Stimulated activated CD4-positive, alpha-beta T cell treated with anti-CD3 and anti-CD28 coated beads, TNF-alpha, amount 100 ng/mL, for 48 hours (primary cell): ENCODE measurements at regions not wholly inside any gene's neighbourhood (a gene's known extent, or its start where the extent isn't known, plus 50 kb on each side); places are given as distances from the start of the nearest gene placed in this dataset.

Source experiments
- DNase-seq, 3 donors: peaks; one replicate each; pipeline ENCODE4 v3.0.0-alpha.2; 2020; ENCODE audit warnings: low read depth in 3 of 3

GRCh38 chr16:51392521-51393187, 241.6 kb upstream of the SALL1 start:
- DNase-seq = no peak

GRCh38 chr16:51391798-51392511, 240.9 kb upstream of the SALL1 start:
- DNase-seq = no peak

DNA sequence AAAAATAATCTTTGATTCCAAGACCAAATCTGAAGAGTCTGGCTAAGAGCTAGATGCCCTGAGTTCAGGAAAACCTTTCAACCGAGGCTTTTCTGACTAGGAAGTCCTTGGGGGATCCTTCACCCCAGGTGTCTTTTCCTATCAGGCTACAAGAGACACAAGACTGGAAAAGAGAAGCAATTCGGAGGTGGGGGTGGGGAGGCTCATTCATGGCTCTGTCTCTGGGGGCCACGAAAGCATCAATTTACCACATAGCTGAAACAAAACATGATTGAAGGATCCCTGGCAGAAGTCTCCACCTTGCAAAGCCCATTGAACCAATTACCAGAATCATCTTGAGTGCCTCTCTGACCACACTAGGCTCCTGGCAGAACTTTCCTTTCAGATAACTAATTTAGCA, 239.8 kb upstream of the SALL1 start:
- DNase-seq = no peak

- no peak for DNase-seq
These were observed 238.8 kb upstream of the SALL1 start for GRCh38 chr16:51389881-51390280.

GRCh38 chr16:51388516-51388951, 237.5 kb upstream of the SALL1 start:
- no peak for DNase-seq

DNA sequence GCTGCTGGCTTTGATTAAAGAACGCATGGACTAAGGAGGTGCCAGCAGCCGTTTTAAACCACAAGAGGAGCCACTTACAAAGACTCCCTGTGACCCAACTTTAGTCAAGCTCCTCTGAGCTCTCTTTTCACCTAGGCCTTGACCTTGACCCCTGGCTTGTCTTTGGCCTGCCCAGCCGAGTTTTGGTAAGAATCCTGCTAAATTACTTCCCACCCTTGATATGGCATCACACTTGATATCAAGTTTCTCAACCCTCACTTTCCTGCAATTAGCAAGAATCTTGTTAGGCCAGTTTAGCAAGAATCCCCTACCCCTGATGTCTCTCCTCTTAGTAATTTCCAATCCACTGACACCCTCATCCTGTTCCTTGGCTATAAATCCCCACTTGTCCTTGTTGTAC, 232.8 kb upstream of the SALL1 start:
- DNase-seq = no peak

GRCh38 chr16:51382940-51383339, 231.9 kb upstream of the SALL1 start:
- no peak for DNase-seq

DNA sequence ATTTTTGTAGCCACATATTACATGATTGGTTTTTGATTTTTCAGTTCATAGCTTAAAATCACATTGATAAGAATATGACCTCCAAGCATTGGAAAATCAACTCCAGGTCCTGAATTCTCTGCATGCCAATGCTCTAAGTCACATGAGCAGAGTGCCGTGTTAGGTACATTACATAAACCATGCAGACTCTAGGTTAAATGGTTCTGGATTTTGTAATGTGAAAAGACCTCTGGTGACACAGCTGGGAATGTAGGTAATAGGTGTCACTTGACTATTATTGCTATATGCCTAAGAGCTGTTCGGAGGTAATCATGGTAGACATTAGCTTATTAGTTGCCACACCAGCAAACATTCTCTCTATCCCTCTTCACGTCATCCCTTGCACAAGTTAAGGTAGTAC, 231.1 kb upstream of the SALL1 start:
- no peak for DNase-seq

- DNase-seq = no peak
These were observed 225.0 kb upstream of the SALL1 start for GRCh38 chr16:51376080-51376479.

- no peak for DNase-seq
These were observed 223.7 kb upstream of the SALL1 start for GRCh38 chr16:51374790-51375189.

GRCh38 chr16:51374346-51374745, 223.3 kb upstream of the SALL1 start:
- no peak for DNase-seq

- DNase-seq = no peak
These were observed 214.6 kb upstream of the SALL1 start for GRCh38 chr16:51365715-51366114.

DNA sequence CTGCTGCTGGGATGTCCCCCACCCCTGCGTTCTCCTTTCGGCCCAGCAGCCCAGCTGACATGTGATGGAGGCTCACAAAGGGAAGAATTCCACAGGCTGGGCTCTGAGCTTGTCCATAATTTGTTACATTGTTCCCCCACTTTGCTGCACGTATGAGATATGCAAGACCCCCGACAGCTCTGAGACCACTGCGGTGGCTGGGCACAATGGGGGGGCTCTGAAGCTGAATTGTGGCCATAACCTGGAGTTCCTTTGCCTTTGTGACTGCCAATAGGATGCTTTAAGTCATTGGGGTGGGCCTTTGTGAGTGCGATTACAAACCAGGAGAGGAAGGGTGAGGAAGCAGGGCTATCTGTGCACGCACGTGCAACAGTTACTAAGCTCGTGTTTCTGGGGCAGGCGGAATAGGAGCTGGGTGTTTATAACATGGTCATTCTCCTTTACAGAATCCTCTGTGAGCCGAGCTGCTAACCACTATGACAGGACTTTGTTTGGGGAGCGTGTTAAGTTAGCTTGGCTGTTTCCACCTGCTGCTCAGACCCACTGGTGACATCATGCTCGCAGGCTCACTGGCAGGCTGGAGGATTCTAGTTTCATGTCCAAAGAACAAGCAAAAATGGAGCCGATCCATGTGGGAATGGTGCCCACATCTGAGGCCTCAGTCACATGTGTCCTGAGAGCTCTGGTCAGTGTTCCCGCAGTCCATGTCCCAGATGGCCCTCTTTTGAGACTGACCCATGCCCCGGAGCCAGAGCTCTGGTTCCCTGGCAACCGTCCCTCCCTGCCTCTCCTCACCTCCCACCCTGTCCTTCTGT, 208.3 kb upstream of the SALL1 start:
- DNase-seq = no peak

- no peak for DNase-seq
These were observed 206.8 kb upstream of the SALL1 start for GRCh38 chr16:51357839-51358238.

DNA sequence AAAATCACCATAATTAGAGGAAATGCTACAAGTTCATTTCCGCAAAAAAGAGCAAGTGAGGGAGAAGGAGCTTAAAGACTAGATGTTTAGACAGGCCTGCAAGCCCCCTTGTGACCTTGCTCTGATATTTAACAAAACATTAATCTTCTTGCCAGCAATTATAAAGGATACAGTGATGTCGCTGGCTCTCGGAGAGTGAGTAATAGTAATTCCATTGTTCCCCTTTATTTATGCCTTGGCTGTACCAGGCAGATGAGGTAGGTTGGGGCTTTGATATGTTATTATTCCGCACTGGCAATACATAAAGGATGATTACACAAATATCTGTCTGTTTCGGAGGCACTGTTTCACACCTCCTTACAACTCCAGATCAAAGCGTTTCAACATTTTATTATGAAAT, 204.8 kb upstream of the SALL1 start:
- no peak for DNase-seq

DNA sequence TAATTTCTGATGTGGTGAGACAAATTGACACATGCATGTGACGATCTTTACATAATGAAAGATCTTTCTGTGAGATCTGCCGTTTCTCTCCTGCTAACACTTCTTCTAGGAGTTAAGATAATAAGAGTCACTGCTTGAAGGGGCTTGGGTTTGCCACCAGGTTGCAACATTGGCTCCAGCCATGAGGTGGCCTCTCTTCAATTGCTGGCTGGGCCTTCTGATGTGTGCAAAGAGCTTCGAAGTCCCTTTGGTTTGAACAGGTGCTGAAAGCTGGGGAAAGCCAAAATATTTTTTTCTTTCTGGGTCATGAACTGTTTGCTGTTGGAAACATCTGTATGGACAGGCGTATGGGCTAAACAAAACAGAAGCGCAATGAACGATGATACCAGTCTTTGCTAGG, 204.1 kb upstream of the SALL1 start:
- no peak for DNase-seq

DNA sequence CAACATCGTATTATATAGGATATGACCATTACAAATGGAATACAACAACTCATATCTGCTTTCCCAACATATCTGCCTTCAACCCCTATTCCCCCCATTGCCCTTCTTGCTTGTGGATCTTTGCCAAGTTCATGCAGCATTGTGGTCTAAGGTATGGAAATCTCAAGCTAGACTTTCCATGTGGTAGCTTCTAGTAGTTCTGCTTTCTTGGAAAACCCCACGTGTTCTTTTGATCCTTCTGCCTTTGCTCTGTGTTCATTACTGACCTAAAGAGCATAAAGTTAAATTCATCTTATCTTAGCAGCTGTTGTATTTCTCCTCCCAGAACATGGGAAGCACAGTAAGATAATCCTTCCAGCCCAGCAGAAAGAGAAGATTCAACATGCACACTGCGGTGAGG, 202.0 kb upstream of the SALL1 start:
- DNase-seq = no peak

DNA sequence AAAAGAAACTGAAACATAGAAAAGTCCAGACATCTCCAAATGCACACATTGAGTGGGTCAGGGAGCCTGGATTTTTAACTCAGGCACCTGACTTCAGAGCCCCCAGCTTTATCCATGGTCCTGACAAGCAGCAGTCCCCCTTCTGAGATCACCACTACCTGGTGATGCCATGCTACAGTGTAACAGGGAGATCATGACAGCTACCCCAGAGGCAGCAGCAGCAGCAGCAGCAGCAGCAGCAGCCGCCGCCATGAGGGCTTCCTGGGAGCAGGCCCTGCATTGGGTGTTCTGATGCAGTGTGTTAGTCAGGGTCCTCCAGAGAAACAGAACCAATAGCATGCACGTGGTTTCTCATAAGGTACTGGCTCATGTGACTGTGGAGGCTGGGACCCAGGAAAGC, 198.6 kb upstream of the SALL1 start:
- no peak for DNase-seq

DNA sequence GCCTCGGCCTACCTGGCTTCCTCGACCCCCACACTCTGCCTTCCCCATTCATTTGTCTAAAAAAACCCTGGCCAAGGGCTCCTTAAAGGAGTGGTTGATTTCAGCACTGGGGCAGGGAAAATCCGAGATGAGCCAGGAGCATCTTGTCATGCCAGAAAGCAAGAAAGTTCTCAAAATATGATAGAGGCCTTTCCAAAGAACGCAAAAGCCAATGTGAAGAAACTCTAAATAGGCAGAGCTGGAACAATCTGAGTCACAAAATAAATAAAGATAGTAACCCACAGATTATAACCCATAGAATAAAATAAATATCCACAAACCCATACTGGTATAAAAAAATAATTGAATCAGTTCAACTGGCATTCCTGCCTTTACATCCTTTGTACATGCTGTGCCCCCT, 192.3 kb upstream of the SALL1 start:
- DNase-seq = no peak

DNA sequence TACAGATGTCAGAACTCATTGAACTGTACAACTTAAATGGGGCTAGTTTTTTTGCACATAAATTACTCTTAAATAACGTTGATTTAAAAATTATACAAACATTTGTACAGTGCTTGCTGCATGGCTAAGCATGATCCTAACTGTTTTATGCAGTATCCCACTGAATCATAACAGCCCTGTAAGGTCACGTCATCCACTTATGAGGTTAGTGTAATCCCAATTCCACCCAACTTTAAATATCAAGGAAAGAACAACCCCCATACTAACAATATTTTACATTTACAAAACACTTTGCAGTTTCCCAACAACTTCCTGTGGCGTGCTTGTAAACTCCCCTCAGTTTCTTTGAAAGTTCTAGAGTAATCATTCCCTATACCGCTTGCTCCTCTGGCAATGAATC, 190.1 kb upstream of the SALL1 start:
- no peak for DNase-seq

GRCh38 chr16:51337662-51338061, 186.6 kb upstream of the SALL1 start:
- no peak for DNase-seq

DNA sequence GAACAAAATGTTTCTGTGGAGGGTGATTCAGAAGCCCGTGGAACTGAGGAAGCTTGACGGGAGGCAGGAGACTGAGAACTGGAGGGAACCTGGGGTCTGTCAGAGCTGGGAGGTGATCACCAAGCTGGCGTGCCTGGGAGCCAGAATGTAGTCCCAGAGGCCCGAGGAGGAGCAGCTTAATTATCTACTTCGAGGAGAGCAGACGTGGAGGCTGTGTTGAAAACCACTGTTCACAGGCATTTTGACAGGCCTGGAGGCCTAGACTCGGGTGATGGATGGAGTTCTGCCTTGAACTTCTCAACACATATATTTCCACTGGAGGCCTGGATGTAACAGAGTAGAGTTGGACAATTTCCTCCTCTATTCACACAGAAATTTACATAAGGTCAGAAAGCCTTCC, 177.7 kb upstream of the SALL1 start:
- DNase-seq = no peak

DNA sequence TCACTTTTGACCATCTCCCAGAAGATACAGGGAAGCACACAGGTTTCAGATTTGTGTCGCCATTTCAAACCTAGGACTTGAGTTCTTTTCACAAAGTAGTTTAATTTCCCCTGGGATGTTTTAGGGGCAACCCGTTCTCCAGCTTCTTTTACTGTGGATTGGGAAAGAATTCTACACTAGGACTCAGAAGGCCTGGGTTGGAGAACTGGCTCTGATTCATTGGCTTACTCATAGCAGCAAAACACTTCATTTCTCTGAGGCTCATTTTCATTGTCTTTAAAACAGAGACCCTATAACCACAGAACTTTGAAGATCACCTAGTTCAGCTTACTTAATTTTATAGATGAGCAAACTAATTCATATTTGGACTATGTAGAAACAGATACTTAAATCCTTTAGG, 175.9 kb upstream of the SALL1 start:
- no peak for DNase-seq
